Ectodermal cell (in vitro differentiated cells): ENCODE measurements at regions not wholly inside any gene's neighbourhood (a gene's known extent, or its start where the extent isn't known, plus 50 kb on each side); places are given as distances from the start of the nearest gene placed in this dataset.

Experiments used
- H3K27ac ChIP-seq: 2 replicates; pipeline ENCODE4 v1.7.0; 2013; ENCODE audit warnings: mild to moderate bottlenecking, low read depth, low read length; ENCODE audit not compliant: insufficient read depth, poor library complexity, severe bottlenecking
- H3K27me3 ChIP-seq: 2 replicates; pipeline ENCODE4 v1.7.0; 2013; ENCODE audit warnings: mild to moderate bottlenecking, low read length; ENCODE audit not compliant: insufficient read depth, control insufficient read depth, poor library complexity, severe bottlenecking
- H3K36me3 ChIP-seq: one replicate; pipeline ENCODE4 v1.7.0; 2013; ENCODE audit warnings: low read length; ENCODE audit not compliant: control insufficient read depth, insufficient read depth
- H3K4me1 ChIP-seq: one replicate; pipeline ENCODE4 v1.7.0; 2013; ENCODE audit warnings: low read length; ENCODE audit not compliant: control insufficient read depth, insufficient read depth
- H3K4me3 ChIP-seq: 2 replicates; pipeline ENCODE4 v1.7.0; 2013; ENCODE audit warnings: low read depth, low read length, control low read depth; ENCODE audit not compliant: insufficient read depth
- H3K9me3 ChIP-seq: 2 replicates; pipeline ENCODE4 v1.7.0; 2013; ENCODE audit warnings: mild to moderate bottlenecking, low read length, moderate library complexity; ENCODE audit not compliant: control insufficient read depth
- WGBS, 2 experiments: methylation state at CpG; one replicate each; pipeline ENCODE4 v1.1.7; 2013; ENCODE audit warnings: missing lambda C conversion rate in 2 of 2; 5-methylcytosine and 5-hydroxymethylcytosine counted together

DNA sequence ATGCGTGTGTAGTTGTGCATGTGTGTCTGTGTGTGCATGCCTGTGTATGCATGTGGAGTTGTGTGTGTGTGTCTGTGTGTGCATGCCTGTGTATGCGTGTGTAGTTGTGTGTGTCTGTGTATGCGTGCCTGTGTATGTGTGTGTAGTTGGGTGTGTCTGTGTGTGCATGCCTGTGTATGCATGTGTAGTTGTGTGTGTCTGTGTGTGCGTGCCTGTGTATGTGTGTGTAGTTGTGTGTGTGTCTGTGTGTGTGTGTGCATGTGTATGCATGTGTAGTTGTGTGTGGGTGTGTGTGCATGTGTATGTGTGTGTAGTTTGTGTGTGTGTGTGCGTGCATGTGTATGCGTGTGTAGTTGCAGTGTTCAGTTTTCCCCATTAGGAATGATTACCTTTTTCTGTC, 162.0 kb downstream of the URB2 start:
- Histone ChIP-seq H3K36me3 (no peaks in the 10 kb centered on the region), H3K4me3 (no peak overlapping the region), H3K27ac (no peak overlapping the region), H3K9me3 (no peaks in the 10 kb centered on the region), H3K27me3 (no peaks in the 10 kb centered on the region), H3K4me1 (no peaks in the 10 kb centered on the region)
- 89 to 96% methylated on average over 6 of the region's 6 CpGs for WGBS, 2 experiments

DNA sequence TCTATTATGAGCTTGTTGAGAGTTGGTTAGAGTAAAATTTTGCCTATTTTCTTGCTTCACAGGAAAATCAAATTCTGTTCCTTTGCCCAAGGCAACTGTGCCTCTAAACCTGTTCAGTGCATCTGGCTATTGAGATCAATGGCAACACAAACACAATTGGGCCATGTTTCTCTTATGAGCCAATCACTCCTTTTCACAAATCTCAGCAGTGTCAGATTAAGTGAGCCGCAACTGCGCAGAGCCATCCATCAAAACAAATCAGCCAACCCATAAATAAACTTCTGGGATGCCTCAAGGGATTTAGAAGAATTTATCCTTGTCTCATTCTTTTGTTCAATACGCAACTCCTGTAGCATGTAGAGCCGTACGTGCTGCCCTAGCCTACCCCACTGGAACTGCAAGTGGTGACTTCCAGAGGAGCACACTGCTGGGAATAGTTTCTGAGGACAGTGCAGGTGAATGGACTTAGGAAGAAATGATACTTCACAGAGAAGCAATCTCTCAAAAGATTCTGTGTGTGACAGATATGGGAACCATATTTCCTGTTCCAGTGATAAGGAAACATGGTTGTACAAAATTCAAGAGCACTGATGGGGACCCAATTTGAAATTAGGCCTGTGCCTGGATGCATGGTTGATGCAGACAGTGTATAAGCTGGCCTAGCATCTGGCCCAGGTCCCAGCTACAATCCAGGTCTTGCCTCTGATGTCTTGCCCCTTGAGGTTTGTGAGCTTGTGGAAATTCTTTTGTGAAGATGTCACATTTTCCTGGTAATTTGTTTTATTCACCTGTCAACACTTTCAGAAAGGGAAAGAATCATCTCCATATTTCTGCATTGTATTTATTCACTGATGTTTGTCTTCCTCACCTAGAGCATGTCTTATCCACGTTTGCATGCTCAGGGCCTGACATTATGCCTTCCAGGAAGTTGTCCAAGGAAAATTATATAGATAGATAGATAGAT, 166.2 kb downstream of the URB2 start:
- Histone ChIP-seq H3K36me3 (no peaks in the 10 kb centered on the region), H3K4me1 (no peaks in the 10 kb centered on the region), H3K27me3 (no peaks in the 10 kb centered on the region), H3K4me3 (no peak overlapping the region), H3K9me3 (no peaks in the 10 kb centered on the region), H3K27ac (no peak overlapping the region)
- WGBS, 2 experiments = 93 to 95% methylated on average over 6 of the region's 6 CpGs

DNA sequence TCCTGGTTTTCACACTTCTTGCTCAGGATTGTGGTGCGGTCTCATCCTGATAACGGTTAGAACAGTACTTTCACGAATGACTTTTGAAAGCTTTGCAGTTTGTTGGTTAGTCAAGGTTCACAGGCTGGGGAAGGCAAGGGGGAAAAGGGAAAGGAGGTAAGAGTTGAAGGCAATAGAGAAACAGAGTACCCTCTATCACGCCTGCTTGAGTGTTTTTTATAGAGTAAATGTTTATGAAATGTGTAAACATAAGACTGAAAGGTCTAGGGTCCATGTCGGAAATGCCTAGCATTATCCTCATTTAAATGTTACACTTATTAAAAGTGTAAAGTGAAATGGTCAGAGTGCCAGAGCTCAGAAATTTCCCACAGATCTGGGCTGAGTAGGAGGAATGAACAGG, 167.4 kb downstream of the URB2 start:
- Histone ChIP-seq H3K9me3 (no peaks in the 10 kb centered on the region), H3K36me3 (no peaks in the 10 kb centered on the region), H3K27ac (no peak overlapping the region), H3K4me1 (no peaks in the 10 kb centered on the region), H3K27me3 (no peaks in the 10 kb centered on the region), H3K4me3 (no peak overlapping the region)
- 96% methylated on average over 5 of the region's 5 CpGs for WGBS, 2 experiments

DNA sequence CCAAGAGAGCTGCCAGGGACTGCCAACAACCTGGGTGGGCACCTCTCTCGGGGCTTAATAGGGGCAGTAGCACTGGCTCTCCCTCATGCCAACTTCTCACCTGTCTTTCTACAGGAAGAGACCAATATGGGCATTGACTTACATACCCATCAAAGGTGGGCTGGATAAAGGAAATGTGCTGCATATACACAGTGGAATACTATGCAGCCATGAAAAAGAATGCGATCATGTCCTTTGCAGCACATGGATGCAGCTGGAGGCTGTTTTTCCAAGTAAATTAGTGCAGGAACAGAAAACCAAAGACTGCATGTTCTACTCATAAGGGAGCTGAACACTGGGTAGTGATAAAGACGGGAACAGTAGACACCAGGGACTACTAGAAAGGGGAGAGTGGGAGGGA, 172.5 kb downstream of the URB2 start:
- WGBS, 2 experiments = 95 to 96% methylated on average over 3 of the region's 3 CpGs
- no peak overlapping the region for H3K4me3 ChIP-seq
- no peaks in the 10 kb centered on the region for H3K27me3 ChIP-seq
- no peak overlapping the region for H3K27ac ChIP-seq
- no peaks in the 10 kb centered on the region for H3K4me1 ChIP-seq
- no peaks in the 10 kb centered on the region for H3K9me3 ChIP-seq
- H3K36me3 ChIP-seq = no peaks in the 10 kb centered on the region

DNA sequence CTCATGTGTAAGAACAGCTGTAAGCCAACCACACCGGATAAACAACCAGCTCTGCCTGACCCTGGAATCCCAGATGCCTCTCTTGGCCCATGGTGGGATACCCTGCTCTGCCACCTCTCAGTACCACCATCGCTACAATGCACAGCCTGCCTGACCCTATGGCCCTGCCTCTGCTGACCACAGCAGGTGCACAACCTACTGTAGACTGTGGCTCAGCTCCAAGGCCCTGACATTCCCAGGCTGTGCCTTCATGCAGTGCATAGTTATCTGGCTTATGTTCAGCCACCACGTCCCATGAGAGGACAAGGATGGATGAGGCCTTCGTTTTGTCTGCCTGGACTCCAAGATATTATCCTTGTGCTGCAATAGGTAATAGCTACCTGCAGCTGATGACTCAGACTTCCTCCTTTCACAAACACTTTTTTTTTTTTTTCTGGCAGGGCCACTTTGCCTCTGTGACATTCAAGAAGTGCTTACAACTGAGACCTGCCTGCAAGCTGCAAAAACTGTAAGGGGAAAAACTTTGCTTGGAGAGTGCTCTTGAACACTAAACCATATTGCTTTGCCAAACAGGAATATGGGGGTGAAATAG, 177.7 kb downstream of the URB2 start:
- Histone ChIP-seq H3K4me1 (no peaks in the 10 kb centered on the region), H3K27me3 (no peaks in the 10 kb centered on the region), H3K9me3 (peaks cover 5% of the 10 kb centered on the region), H3K36me3 (no peaks in the 10 kb centered on the region), H3K4me3 (no peak overlapping the region), H3K27ac (no peak overlapping the region)
- 93 to 94% methylated on average over 4 of the region's 4 CpGs for WGBS, 2 experiments

DNA sequence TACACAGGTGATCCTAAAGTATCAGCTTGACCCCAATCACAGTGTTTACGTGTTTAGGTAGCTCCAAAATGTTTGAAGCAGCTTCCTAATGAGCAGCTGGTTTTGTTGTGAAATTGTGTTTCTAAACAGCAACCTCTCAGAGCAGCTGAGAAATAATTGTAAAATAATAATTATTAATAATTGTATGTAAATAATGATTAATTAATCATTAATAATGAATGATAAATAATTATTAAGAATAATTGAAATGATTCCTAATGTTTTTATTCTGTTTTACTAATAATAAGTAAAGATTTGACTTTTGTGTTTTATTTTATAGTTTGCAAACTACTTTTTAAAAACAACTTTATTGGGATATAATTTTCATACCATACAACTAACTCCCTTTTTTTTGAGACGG, 182.2 kb downstream of the URB2 start:
- H3K27me3 ChIP-seq = no peaks in the 10 kb centered on the region
- H3K4me3 ChIP-seq = no peak overlapping the region
- WGBS, 2 experiments = 93 to 98% methylated on average over 2 of the region's 2 CpGs
- H3K4me1 ChIP-seq = no peaks in the 10 kb centered on the region
- H3K27ac ChIP-seq = no peak overlapping the region
- H3K36me3 ChIP-seq = no peaks in the 10 kb centered on the region
- peaks cover 5% of the 10 kb centered on the region for H3K9me3 ChIP-seq

DNA sequence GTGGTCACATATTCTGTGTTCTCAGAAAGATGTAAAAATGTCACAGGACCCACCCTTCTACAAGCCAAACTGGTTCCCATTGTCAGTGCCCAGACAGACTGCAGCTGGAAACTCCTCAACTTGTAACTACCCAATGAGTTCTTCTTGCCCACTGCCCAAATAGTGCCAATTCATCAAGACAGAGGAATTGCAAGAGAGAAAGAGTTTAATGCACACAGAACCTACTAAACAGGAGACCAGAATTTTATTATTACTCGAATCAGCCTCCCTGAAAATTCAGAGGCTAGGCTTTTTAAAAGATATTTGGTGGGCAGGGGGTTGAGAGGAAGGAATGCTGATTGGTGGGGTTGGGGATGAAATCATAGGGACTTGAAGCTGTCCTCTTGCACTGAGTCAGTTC, 184.1 kb downstream of the URB2 start:
- Histone ChIP-seq H3K27me3 (no peaks in the 10 kb centered on the region), H3K4me3 (no peak overlapping the region), H3K9me3 (no peaks in the 10 kb centered on the region), H3K36me3 (no peaks in the 10 kb centered on the region), H3K27ac (no peak overlapping the region), H3K4me1 (peaks cover 10% of the 10 kb centered on the region)
- 79 to 100% methylated on average over 1 of the region's 1 CpG for WGBS, 2 experiments

DNA sequence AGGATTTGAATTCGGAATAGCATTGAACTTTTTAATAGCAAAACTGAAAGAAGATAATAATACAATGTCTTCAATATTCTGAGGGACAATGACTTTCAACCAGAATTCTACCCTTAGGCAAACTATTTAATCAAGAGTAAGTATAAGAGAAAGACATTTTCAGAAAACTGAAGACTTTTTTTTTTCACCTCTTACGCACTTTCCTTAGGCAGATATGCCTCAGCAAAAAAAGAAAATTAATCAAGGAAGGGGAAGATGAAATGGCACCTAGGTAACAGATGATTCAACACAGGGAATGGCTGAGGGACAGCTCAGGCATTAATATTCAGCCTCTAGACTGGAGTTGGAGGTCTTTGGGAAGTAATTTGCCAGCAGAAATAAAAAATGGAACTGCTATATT, 184.9 kb downstream of the URB2 start:
- Histone ChIP-seq H3K9me3 (no peaks in the 10 kb centered on the region), H3K27ac (no peak overlapping the region), H3K4me3 (no peak overlapping the region), H3K4me1 (peaks cover 10% of the 10 kb centered on the region), H3K27me3 (no peaks in the 10 kb centered on the region), H3K36me3 (no peaks in the 10 kb centered on the region)
- WGBS, 2 experiments = 97 to 100% methylated on average over 1 to 2 of the region's 2 CpGs

DNA sequence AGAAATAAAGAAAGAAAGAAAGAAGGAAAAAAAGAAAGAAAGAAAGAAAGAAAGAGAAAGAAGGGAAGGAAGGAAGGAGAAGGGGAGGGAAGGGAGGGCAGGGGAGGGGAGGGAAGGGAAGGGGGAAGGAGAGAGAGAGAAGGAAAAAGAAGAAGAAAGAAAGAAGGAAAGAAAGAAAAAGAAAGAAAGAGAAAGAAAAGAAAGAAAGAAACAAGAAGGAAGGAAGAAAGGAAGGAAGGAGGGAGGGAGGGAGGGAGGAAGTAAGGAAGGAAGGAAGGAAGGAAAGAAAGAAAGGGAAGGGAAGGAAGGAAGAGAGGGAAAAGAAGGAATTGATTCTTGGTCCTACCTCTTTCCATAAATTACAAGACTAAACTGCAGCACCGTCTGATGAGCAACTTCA, 186.1 kb downstream of the URB2 start:
- H3K27ac ChIP-seq = no peak overlapping the region

DNA sequence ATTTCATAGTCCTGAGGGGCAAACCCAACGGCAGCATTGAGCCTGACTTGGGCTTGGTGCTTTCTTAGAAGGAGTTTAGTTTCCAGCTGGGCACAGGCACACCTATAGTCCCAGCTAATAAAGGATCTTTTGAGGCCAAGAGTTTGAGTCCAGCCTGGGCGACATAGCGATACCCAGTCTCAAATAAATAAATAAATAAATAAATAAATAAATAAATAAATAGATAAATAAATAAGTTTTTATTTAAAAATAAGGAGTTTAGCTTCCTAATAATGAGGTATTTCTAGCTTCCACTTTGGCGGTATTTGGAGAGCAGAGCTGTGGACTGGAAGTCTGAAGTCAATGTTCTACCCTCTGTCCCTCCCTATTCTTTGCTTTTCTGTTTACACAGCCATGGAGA, 186.6 kb downstream of the URB2 start:
- H3K4me3 ChIP-seq = no peak overlapping the region
- H3K27me3 ChIP-seq = no peaks in the 10 kb centered on the region
- H3K4me1 ChIP-seq = peaks cover 10% of the 10 kb centered on the region
- H3K9me3 ChIP-seq = no peaks in the 10 kb centered on the region
- H3K27ac ChIP-seq = no peak overlapping the region
- WGBS, 2 experiments = 90 to 94% methylated on average over 2 of the region's 4 CpGs
- no peaks in the 10 kb centered on the region for H3K36me3 ChIP-seq

More for the DNA sequence above, 186.1 kb downstream of the URB2 start:
- WGBS, 2 experiments = 92 to 94% methylated on average over 1 of the region's 1 CpG
- no peaks in the 10 kb centered on the region for H3K36me3 ChIP-seq
- no peak overlapping the region for H3K4me3 ChIP-seq
- no peaks in the 10 kb centered on the region for H3K9me3 ChIP-seq
- peaks cover 10% of the 10 kb centered on the region for H3K4me1 ChIP-seq
- H3K27me3 ChIP-seq = no peaks in the 10 kb centered on the region
